WTC11 (cell line): ENCODE measurements at regions not wholly inside any gene's neighbourhood (a gene's known extent, or its start where the extent isn't known, plus 50 kb on each side); places are given as distances from the start of the nearest gene placed in this dataset.

Source experiments
- ATAC-seq: fragments of 200-7000 bp; cut with Tn5 transposase; 2 replicates; pipeline ENCODE4 v1.10.0; 2021; ENCODE audit warnings: mild to moderate bottlenecking, moderate library complexity
- CTCF ChIA-PET: fragments of 300-600 bp; sonication (Branson Sonifier 250); formaldehyde crosslinking; loops from one replicate; lab custom pipeline; 2021; ENCODE audit warnings: antibody characterized with exemption; lab: Charles Lee
- POLR2A ChIA-PET: fragments of 350-600 bp; sonication (Branson Sonifier 250); formaldehyde crosslinking; loops from one replicate; lab custom pipeline; 2021; ENCODE audit warnings: antibody characterized with exemption; lab: Charles Lee
- DNase-seq: peaks from one replicate; pipeline ENCODE4 v3.0.0; 2021; ENCODE audit warnings: low spot score
- H3K27ac Mint-ChIP-seq: 2 replicates; pipeline ENCODE4 v1.8.0; 2021; ENCODE audit warnings: mixed read lengths
- H3K27me3 Mint-ChIP-seq: 2 replicates; pipeline ENCODE4 v1.8.0; 2021; ENCODE audit warnings: low read depth, mild to moderate bottlenecking, moderate library complexity, mixed read lengths
- H3K36me3 Mint-ChIP-seq: 2 replicates; pipeline ENCODE4 v1.8.0; 2021; ENCODE audit warnings: mixed read lengths
- H3K4me1 Mint-ChIP-seq: 2 replicates; pipeline ENCODE4 v1.8.0; 2022; ENCODE audit warnings: mixed read lengths
- H3K4me3 Mint-ChIP-seq: 2 replicates; pipeline ENCODE4 v1.8.0; 2021; ENCODE audit warnings: mild to moderate bottlenecking, moderate library complexity, mixed read lengths
- H3K9me3 Mint-ChIP-seq: 2 replicates; pipeline ENCODE4 v1.8.0; 2021; ENCODE audit warnings: mixed read lengths
- CREM ChIP-seq: sonication (generic); formaldehyde crosslinking; IDR thresholded peaks from 2 replicates; pipeline ENCODE4 v1.8.1; 2022; ENCODE audit warnings: mild to moderate bottlenecking, missing genetic modification reagents, moderate library complexity
- EMX1 ChIP-seq: fragments of 250-450 bp; sonication (Bioruptor Pico); IDR thresholded peaks from 2 replicates; pipeline ENCODE4 v1.8.0; 2021; ENCODE audit warnings: mild to moderate bottlenecking
- ESRRA ChIP-seq: sonication (generic); formaldehyde crosslinking; IDR thresholded peaks from 2 replicates; pipeline ENCODE4 v1.8.1; 2022; ENCODE audit warnings: mild to moderate bottlenecking, missing genetic modification reagents, borderline replicate concordance
- FOXK1 ChIP-seq: sonication (generic); formaldehyde crosslinking; IDR thresholded peaks from 2 replicates; pipeline ENCODE4 v1.8.0; 2022; ENCODE audit warnings: mild to moderate bottlenecking, moderate library complexity, missing genetic modification reagents
- MYBL2 ChIP-seq: sonication (generic); formaldehyde crosslinking; IDR thresholded peaks from 2 replicates; pipeline ENCODE4 v1.8.1; 2023; ENCODE audit warnings: mild to moderate bottlenecking, moderate library complexity, missing genetic modification reagents
- NR2C2 ChIP-seq: sonication (generic); formaldehyde crosslinking; IDR thresholded peaks from 2 replicates; pipeline ENCODE4 v1.8.0; 2022; ENCODE audit warnings: mild to moderate bottlenecking, missing genetic modification reagents
- OVOL2 ChIP-seq: fragments of 250-450 bp; sonication (Bioruptor Pico); IDR thresholded peaks from 2 replicates; pipeline ENCODE4 v1.9.0; 2021; ENCODE audit warnings: mild to moderate bottlenecking, borderline replicate concordance
- PRRX2 ChIP-seq: fragments of 250-450 bp; sonication (Bioruptor Pico); IDR thresholded peaks from 2 replicates; pipeline ENCODE4 v1.8.0; 2021; ENCODE audit warnings: mild to moderate bottlenecking
- RORB ChIP-seq: fragments of 250-450 bp; sonication (Bioruptor Pico); IDR thresholded peaks from 2 replicates; pipeline ENCODE4 v1.9.0; 2021; ENCODE audit warnings: mild to moderate bottlenecking
- TP53 ChIP-seq: sonication (generic); formaldehyde crosslinking; IDR thresholded peaks from 2 replicates; pipeline ENCODE4 v1.8.1; 2023; ENCODE audit warnings: mild to moderate bottlenecking, missing genetic modification reagents
- ZMAT4 ChIP-seq: fragments of 250-450 bp; sonication (Bioruptor Pico); IDR thresholded peaks from 2 replicates; pipeline ENCODE4 v1.9.0; 2021; ENCODE audit warnings: mild to moderate bottlenecking
- ZNF121 ChIP-seq: sonication (generic); formaldehyde crosslinking; IDR thresholded peaks from 2 replicates; pipeline ENCODE4 v1.8.0; 2023; ENCODE audit warnings: missing genetic modification reagents
- ZNF263 ChIP-seq: sonication (generic); formaldehyde crosslinking; IDR thresholded peaks from 2 replicates; pipeline ENCODE4 v1.8.1; 2022; ENCODE audit warnings: low read depth, mild to moderate bottlenecking, moderate library complexity, missing genetic modification reagents
- ZSCAN18 ChIP-seq: fragments of 250-450 bp; sonication (Bioruptor Pico); IDR thresholded peaks from 2 replicates; pipeline ENCODE4 v2.1.2; 2022; ENCODE audit warnings: mild to moderate bottlenecking, moderate library complexity
- TF ChIP-seq, protein P1 (sequence below): sonication (generic); formaldehyde crosslinking; IDR thresholded peaks from 2 replicates; pipeline ENCODE4 v1.8.1; 2023; ENCODE audit warnings: mild to moderate bottlenecking, missing genetic modification reagents, borderline replicate concordance
- TF ChIP-seq, protein P2 (sequence below): sonication (generic); formaldehyde crosslinking; IDR thresholded peaks from 2 replicates; pipeline ENCODE4 v1.8.1; 2023; ENCODE audit warnings: mild to moderate bottlenecking, missing genetic modification reagents
- TF ChIP-seq, protein P3 (sequence below): sonication (generic); formaldehyde crosslinking; IDR thresholded peaks from 2 replicates; pipeline ENCODE4 v1.8.1; 2022; ENCODE audit warnings: missing genetic modification reagents, borderline replicate concordance
- TF ChIP-seq, protein P4 (sequence below): fragments of 250-450 bp; sonication (Bioruptor Pico); IDR thresholded peaks from 2 replicates; pipeline ENCODE4 v1.9.0; 2021; ENCODE audit warnings: moderate library complexity, mild to moderate bottlenecking, inconsistent platforms, borderline replicate concordance
- TF ChIP-seq, protein P5 (sequence below): sonication (generic); formaldehyde crosslinking; IDR thresholded peaks from 2 replicates; pipeline ENCODE4 v1.8.0; 2023; ENCODE audit warnings: missing genetic modification reagents
- TF ChIP-seq, protein P6 (sequence below): sonication (generic); formaldehyde crosslinking; IDR thresholded peaks from 2 replicates; pipeline ENCODE4 v1.8.0; 2022; ENCODE audit warnings: mild to moderate bottlenecking, missing genetic modification reagents
- TF ChIP-seq, protein P7 (sequence below): sonication (generic); formaldehyde crosslinking; IDR thresholded peaks from 2 replicates; pipeline ENCODE4 v1.8.1; 2022; ENCODE audit warnings: low read depth, mild to moderate bottlenecking, moderate library complexity, missing genetic modification reagents, borderline replicate concordance

DNA sequence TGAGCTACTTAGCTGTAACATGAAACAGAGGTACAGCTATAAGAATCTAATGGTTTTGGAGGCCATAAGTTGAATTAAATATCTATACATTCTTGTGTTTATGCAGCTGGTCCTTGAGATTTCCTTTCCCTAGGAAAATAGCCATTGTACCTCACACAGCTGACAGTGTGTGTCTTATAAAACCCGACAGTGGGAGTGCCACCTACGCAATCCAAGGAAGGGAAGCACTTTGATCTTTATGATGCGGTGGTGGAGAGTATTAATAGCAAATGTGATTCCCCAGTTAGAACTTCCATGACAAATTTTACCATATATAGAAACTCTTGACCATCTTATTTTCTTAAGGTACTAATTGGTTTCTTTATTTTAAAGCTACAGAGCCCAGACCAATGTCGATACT, 149.5 kb downstream of the TMEM200A start:
- DNase-seq, result no peak
- no peak for ATAC-seq
- Mint-ChIP-seq H3K9me3 (no peaks in the 10 kb centered on the region), H3K36me3 (no peaks in the 10 kb centered on the region), H3K4me3 (no peak overlapping the region), H3K27me3 (no peaks in the 10 kb centered on the region), H3K27ac (no peak overlapping the region), H3K4me1 (no peaks in the 10 kb centered on the region)
- CTCF ChIA-PET, result no interaction called here
- TF ChIP-seq, protein P1, sequence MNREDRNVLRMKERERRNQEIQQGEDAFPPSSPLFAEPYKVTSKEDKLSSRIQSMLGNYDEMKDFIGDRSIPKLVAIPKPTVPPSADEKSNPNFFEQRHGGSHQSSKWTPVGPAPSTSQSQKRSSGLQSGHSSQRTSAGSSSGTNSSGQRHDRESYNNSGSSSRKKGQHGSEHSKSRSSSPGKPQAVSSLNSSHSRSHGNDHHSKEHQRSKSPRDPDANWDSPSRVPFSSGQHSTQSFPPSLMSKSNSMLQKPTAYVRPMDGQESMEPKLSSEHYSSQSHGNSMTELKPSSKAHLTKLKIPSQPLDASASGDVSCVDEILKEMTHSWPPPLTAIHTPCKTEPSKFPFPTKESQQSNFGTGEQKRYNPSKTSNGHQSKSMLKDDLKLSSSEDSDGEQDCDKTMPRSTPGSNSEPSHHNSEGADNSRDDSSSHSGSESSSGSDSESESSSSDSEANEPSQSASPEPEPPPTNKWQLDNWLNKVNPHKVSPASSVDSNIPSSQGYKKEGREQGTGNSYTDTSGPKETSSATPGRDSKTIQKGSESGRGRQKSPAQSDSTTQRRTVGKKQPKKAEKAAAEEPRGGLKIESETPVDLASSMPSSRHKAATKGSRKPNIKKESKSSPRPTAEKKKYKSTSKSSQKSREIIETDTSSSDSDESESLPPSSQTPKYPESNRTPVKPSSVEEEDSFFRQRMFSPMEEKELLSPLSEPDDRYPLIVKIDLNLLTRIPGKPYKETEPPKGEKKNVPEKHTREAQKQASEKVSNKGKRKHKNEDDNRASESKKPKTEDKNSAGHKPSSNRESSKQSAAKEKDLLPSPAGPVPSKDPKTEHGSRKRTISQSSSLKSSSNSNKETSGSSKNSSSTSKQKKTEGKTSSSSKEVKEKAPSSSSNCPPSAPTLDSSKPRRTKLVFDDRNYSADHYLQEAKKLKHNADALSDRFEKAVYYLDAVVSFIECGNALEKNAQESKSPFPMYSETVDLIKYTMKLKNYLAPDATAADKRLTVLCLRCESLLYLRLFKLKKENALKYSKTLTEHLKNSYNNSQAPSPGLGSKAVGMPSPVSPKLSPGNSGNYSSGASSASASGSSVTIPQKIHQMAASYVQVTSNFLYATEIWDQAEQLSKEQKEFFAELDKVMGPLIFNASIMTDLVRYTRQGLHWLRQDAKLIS (CRISPR knock-in tag), result no peak
- no peak for TF ChIP-seq NR2C2 (CRISPR knock-in tag)
- TF ChIP-seq RORB (CRISPR knock-in tag), result no peak
- no peak for TF ChIP-seq EMX1
- TF ChIP-seq MYBL2 (CRISPR knock-in tag), result no peak
- TF ChIP-seq, protein P2, sequence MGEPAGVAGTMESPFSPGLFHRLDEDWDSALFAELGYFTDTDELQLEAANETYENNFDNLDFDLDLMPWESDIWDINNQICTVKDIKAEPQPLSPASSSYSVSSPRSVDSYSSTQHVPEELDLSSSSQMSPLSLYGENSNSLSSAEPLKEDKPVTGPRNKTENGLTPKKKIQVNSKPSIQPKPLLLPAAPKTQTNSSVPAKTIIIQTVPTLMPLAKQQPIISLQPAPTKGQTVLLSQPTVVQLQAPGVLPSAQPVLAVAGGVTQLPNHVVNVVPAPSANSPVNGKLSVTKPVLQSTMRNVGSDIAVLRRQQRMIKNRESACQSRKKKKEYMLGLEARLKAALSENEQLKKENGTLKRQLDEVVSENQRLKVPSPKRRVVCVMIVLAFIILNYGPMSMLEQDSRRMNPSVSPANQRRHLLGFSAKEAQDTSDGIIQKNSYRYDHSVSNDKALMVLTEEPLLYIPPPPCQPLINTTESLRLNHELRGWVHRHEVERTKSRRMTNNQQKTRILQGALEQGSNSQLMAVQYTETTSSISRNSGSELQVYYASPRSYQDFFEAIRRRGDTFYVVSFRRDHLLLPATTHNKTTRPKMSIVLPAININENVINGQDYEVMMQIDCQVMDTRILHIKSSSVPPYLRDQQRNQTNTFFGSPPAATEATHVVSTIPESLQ (CRISPR knock-in tag), result no peak
- no peak for TF ChIP-seq FOXK1 (CRISPR knock-in tag)
- POLR2A ChIA-PET, result no interaction called here

DNA sequence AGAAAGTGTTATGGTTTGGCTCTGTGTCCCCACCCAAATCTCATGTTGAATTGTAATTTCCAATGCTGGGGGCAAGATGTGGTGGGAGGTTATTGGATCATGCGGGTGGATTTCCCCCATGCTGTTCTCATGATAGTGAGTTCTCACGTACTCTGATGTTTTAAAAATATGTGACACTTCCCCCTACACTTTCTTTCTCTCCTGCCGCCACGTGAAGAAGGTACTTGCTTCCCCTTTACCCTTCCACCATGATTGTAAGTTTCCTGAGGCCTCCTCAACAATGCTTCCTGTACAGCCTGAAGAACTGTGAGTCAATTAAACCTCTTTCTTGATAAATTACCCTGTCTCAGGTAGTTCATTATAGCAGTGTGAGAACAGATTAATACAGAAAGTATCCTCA, 150.8 kb downstream of the TMEM200A start:
- DNase-seq (no peak), ATAC-seq (no peak)
- Mint-ChIP-seq H3K27ac (no peak overlapping the region), H3K9me3 (no peaks in the 10 kb centered on the region), H3K4me3 (no peak overlapping the region), H3K27me3 (no peaks in the 10 kb centered on the region), H3K36me3 (no peaks in the 10 kb centered on the region), H3K4me1 (no peaks in the 10 kb centered on the region)
- POLR2A ChIA-PET, result interaction anchor here (0.5 kb wide), 1 partner anchor 125 kb away, joined by 3 read pairs; no protein-coding TSS in a partner anchor
- no peak for TF ChIP-seq ESRRA (CRISPR knock-in tag)
- TF ChIP-seq, protein P3, sequence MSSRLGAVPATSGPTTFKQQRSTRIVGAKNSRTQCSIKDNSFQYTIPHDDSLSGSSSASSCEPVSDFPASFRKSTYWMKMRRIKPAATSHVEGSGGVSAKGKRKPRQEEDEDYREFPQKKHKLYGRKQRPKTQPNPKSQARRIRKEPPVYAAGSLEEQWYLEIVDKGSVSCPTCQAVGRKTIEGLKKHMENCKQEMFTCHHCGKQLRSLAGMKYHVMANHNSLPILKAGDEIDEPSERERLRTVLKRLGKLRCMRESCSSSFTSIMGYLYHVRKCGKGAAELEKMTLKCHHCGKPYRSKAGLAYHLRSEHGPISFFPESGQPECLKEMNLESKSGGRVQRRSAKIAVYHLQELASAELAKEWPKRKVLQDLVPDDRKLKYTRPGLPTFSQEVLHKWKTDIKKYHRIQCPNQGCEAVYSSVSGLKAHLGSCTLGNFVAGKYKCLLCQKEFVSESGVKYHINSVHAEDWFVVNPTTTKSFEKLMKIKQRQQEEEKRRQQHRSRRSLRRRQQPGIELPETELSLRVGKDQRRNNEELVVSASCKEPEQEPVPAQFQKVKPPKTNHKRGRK (CRISPR knock-in tag), result no peak
- no peak for TF ChIP-seq CREM
- TF ChIP-seq ZNF121 (CRISPR knock-in tag), result no peak
- TF ChIP-seq OVOL2 (CRISPR knock-in tag), result no peak
- TF ChIP-seq, protein P4, sequence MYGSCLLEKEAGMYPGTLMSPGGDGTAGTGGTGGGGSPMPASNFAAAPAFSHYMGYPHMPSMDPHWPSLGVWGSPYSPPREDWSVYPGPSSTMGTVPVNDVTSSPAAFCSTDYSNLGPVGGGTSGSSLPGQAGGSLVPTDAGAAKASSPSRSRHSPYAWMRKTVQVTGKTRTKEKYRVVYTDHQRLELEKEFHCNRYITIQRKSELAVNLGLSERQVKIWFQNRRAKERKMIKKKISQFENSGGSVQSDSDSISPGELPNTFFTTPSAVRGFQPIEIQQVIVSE (CRISPR knock-in tag), result no peak
- TF ChIP-seq ZSCAN18 (CRISPR knock-in tag), result no peak
- TF ChIP-seq, protein P5, sequence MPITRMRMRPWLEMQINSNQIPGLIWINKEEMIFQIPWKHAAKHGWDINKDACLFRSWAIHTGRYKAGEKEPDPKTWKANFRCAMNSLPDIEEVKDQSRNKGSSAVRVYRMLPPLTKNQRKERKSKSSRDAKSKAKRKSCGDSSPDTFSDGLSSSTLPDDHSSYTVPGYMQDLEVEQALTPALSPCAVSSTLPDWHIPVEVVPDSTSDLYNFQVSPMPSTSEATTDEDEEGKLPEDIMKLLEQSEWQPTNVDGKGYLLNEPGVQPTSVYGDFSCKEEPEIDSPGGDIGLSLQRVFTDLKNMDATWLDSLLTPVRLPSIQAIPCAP (CRISPR knock-in tag), result no peak
- TF ChIP-seq PRRX2 (CRISPR knock-in tag), result no peak
- no peak for TF ChIP-seq MYBL2 (CRISPR knock-in tag)
- no peak for TF ChIP-seq ZNF263 (CRISPR knock-in tag)
- TF ChIP-seq, protein P6, sequence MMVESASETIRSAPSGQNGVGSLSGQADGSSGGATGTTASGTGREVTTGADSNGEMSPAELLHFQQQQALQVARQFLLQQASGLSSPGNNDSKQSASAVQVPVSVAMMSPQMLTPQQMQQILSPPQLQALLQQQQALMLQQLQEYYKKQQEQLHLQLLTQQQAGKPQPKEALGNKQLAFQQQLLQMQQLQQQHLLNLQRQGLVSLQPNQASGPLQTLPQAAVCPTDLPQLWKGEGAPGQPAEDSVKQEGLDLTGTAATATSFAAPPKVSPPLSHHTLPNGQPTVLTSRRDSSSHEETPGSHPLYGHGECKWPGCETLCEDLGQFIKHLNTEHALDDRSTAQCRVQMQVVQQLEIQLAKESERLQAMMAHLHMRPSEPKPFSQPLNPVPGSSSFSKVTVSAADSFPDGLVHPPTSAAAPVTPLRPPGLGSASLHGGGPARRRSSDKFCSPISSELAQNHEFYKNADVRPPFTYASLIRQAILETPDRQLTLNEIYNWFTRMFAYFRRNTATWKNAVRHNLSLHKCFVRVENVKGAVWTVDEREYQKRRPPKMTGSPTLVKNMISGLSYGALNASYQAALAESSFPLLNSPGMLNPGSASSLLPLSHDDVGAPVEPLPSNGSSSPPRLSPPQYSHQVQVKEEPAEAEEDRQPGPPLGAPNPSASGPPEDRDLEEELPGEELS (CRISPR knock-in tag), result no peak
- no peak for TF ChIP-seq TP53 (CRISPR knock-in tag)
- TF ChIP-seq, protein P7, sequence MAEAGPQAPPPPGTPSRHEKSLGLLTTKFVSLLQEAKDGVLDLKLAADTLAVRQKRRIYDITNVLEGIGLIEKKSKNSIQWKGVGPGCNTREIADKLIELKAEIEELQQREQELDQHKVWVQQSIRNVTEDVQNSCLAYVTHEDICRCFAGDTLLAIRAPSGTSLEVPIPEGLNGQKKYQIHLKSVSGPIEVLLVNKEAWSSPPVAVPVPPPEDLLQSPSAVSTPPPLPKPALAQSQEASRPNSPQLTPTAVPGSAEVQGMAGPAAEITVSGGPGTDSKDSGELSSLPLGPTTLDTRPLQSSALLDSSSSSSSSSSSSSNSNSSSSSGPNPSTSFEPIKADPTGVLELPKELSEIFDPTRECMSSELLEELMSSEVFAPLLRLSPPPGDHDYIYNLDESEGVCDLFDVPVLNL, result no peak
- TF ChIP-seq ZMAT4 (CRISPR knock-in tag), result no peak
- CTCF ChIA-PET, result interaction anchor here (1.0 kb wide), 1 partner anchor 181 kb away, joined by 3 read pairs; no protein-coding TSS in a partner anchor
